Glutamatergic neuron (in vitro differentiated cells): ENCODE measurements at regions not wholly inside any gene's neighbourhood (a gene's known extent, or its start where the extent isn't known, plus 50 kb on each side); places are given as distances from the start of the nearest gene placed in this dataset.

Experiments used
- DNase-seq: peaks from one replicate; pipeline ENCODE4 v3.0.0; 2022
- H3K27ac Mint-ChIP-seq: one replicate; pipeline ENCODE4 v1.8.0; 2020; ENCODE audit warnings: mild to moderate bottlenecking, mixed read lengths, inconsistent platforms; ENCODE audit not compliant: unreplicated experiment
- H3K27me3 Mint-ChIP-seq: one replicate; pipeline ENCODE4 v1.8.0; 2020; ENCODE audit warnings: mild to moderate bottlenecking, moderate library complexity, mixed read lengths, inconsistent platforms; ENCODE audit not compliant: unreplicated experiment
- H3K36me3 Mint-ChIP-seq: one replicate; pipeline ENCODE4 v1.8.0; 2020; ENCODE audit warnings: mild to moderate bottlenecking, mixed read lengths, inconsistent platforms; ENCODE audit not compliant: unreplicated experiment
- H3K4me1 Mint-ChIP-seq: one replicate; pipeline ENCODE4 v1.8.0; 2020; ENCODE audit warnings: mild to moderate bottlenecking, low read depth, mixed read lengths, inconsistent platforms; ENCODE audit not compliant: unreplicated experiment
- H3K4me3 Mint-ChIP-seq: one replicate; pipeline ENCODE4 v1.8.0; 2020; ENCODE audit warnings: mild to moderate bottlenecking, mixed read lengths, inconsistent platforms; ENCODE audit not compliant: unreplicated experiment
- H3K9me3 Mint-ChIP-seq: one replicate; pipeline ENCODE4 v1.8.0; 2020; ENCODE audit warnings: mild to moderate bottlenecking, moderate library complexity, mixed read lengths, inconsistent platforms; ENCODE audit not compliant: unreplicated experiment
- TF ChIP-seq, protein P1 (sequence below): fragments of 200-600 bp; sonication (generic); IDR thresholded peaks from one replicate; pipeline ENCODE4 v1.5.0; 2021; ENCODE audit not compliant: partially characterized antibody, unreplicated experiment

DNA sequence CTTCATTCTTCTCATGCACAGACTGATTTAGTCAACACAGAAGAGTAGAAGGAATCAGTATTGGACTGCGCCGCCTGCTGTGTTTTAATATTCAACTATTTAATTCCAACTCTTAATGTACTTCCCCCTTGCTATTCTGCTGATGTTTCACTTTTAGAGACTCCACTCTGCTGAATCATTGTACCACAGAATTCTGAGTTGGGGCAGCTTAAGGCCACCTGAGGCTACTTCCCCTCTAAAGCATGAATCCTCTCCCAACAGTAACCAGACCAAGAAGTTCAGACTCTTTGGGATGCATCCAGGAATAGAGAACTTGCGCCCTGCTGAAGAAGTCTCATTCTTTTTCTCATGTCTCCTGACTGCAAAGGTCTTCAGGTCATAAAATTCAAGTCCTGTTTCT lies 708.8 kb downstream of the UQCRFS1 start:
- no peak overlapping the region for H3K4me3 Mint-ChIP-seq
- H3K9me3 Mint-ChIP-seq = peaks cover 2% of the 10 kb centered on the region
- no peak for DNase-seq
- peaks cover 2% of the 10 kb centered on the region for H3K4me1 Mint-ChIP-seq
- TF ChIP-seq, protein P1, sequence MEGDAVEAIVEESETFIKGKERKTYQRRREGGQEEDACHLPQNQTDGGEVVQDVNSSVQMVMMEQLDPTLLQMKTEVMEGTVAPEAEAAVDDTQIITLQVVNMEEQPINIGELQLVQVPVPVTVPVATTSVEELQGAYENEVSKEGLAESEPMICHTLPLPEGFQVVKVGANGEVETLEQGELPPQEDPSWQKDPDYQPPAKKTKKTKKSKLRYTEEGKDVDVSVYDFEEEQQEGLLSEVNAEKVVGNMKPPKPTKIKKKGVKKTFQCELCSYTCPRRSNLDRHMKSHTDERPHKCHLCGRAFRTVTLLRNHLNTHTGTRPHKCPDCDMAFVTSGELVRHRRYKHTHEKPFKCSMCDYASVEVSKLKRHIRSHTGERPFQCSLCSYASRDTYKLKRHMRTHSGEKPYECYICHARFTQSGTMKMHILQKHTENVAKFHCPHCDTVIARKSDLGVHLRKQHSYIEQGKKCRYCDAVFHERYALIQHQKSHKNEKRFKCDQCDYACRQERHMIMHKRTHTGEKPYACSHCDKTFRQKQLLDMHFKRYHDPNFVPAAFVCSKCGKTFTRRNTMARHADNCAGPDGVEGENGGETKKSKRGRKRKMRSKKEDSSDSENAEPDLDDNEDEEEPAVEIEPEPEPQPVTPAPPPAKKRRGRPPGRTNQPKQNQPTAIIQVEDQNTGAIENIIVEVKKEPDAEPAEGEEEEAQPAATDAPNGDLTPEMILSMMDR = no peak
- H3K27me3 Mint-ChIP-seq = no peaks in the 10 kb centered on the region
- peaks cover 4% of the 10 kb centered on the region for H3K36me3 Mint-ChIP-seq
- no peak overlapping the region for H3K27ac Mint-ChIP-seq

DNA sequence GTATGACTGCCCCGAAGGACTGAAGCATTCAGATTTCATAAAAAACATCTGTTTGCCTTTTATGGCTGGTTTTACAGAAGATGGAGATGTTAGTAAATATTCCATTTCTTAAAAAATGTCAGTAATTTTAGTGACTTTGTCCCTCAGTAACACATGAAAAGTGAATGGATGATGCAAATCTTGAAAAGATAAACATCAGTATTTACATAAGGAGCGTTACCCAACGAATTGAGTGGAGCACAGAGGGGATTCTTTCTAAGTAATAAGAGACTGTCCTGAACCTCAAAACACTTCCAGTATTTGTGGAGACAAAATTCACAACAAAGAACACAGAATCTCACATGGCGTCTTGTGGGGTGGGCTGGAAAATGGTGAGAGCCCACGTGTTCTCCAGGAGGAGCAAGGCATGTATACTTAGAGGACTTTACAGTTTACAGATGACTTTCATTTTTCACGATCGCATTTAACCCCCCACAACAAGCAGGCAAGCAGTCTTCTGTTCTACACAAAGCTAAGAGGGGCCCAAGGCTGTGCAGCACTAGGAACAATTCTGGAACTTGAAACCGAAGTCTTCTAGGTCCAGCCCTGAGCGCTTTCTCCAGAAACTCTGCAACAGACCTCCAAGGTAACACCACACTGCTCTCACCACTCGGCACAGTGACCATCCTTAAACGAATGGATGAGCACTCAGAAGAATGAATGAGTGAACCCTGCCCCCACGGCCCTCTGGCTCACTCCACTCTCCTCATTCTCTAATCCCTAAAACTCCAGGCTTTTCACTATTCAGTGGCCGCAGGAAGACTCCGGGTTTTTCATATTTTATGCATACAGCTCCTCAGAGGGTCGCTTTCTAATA lies 709.8 kb downstream of the UQCRFS1 start:
- Mint-ChIP-seq H3K9me3 (peaks cover 4% of the 10 kb centered on the region), H3K27ac (no peak overlapping the region)

DNA sequence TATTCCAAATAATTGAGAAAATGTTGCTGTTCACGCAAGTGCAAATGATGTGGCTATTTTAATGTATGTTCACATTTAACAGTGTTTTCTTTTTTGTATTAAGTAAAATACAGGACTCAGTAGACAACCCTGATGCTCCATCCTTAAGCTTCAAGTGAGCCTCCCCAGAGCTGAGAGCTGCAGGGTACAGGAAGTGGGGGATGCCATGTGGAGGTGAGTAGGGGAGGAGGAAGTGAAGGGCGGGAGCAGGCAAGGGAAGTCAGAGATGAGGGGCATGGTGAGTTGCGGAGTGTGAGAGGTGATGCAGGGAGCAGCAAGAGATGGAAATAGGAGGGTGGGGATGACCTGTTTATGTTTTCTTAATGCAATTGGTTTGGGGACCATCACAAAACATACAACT lies 711.0 kb downstream of the UQCRFS1 start:
- H3K27ac Mint-ChIP-seq = no peak overlapping the region
- H3K9me3 Mint-ChIP-seq = peaks cover 4% of the 10 kb centered on the region
- H3K27me3 Mint-ChIP-seq = no peaks in the 10 kb centered on the region
- DNase-seq = no peak
- no peaks in the 10 kb centered on the region for H3K36me3 Mint-ChIP-seq
- no peak overlapping the region for H3K4me3 Mint-ChIP-seq
- peaks cover 2% of the 10 kb centered on the region for H3K4me1 Mint-ChIP-seq
- TF ChIP-seq, protein P1 = no peak

More for the DNA sequence above, 709.8 kb downstream of the UQCRFS1 start:
- TF ChIP-seq, protein P1 = no peak
- Mint-ChIP-seq H3K27me3 (no peaks in the 10 kb centered on the region), H3K36me3 (no peaks in the 10 kb centered on the region), H3K4me1 (peaks cover 2% of the 10 kb centered on the region), H3K4me3 (no peak overlapping the region)
- no peak for DNase-seq

DNA sequence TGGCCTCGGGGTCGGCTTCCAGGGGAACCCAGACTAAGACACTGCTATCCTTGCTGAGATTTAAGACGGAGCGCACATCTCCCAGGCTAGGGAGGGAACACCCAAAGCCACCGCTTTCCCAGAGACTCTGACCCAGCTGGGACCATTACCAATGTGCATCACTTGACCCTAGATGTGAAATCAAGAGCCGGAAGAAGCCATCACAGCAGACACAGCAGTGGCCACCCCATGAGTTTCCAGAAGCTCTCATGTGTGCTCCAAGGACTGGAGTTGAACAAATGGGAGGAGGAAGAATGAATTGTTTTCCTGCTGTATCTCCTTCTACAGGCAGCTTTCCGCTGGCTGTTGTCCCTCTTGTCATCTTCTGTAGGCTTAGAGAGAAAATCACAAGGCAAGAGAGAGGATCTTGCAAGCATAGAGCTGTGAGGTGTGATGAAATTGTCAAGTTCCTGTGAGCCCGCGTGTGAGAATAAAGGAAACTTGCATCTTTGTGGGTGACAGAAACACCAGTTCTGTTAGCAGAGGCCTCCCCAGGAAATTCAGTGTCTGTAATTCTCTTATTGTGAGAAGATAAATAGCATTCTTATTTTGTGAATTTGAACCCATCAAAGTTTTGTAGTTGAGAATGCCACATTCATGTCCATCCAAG lies 711.8 kb downstream of the UQCRFS1 start:
- H3K27ac Mint-ChIP-seq = no peak overlapping the region
- no peaks in the 10 kb centered on the region for H3K27me3 Mint-ChIP-seq
- no peak for DNase-seq

More for the DNA sequence above, 711.8 kb downstream of the UQCRFS1 start:
- TF ChIP-seq, protein P1 = no peak
- H3K36me3 Mint-ChIP-seq = no peaks in the 10 kb centered on the region
- no peak overlapping the region for H3K4me3 Mint-ChIP-seq
- H3K9me3 Mint-ChIP-seq = peaks cover 4% of the 10 kb centered on the region
- peaks cover 2% of the 10 kb centered on the region for H3K4me1 Mint-ChIP-seq
